ENCODE measurements at regions not wholly inside any gene's neighbourhood (a gene's known extent, or its start where the extent isn't known, plus 50 kb on each side); places are given as distances from the start of the nearest gene placed in this dataset.

- DNase-seq, result no peak
- in situ Hi-C loops (cut with MboI; ENCODE audit: low pct_unique_long_range_greater_than_20kb, low sequenced_read_pairs), result no loop called here
Observed at GRCh38 chr16:66131895-66132294, 234.6 kb upstream of the CDH5 start.

GRCh38 chr16:66131156-66131807 lies 235.2 kb upstream of the CDH5 start:
- in situ Hi-C loops (cut with MboI; ENCODE audit: low pct_unique_long_range_greater_than_20kb, low sequenced_read_pairs), result no loop called here
- no peak for DNase-seq

GRCh38 chr16:66130296-66130905 lies 236.1 kb upstream of the CDH5 start:
- in situ Hi-C loops (cut with MboI; ENCODE audit: low pct_unique_long_range_greater_than_20kb, low sequenced_read_pairs), result no loop called here
- no peak for DNase-seq

GRCh38 chr16:66129196-66129595 lies 237.3 kb upstream of the CDH5 start:
- in situ Hi-C loops (cut with MboI; ENCODE audit: low pct_unique_long_range_greater_than_20kb, low sequenced_read_pairs), result no loop called here
- no peak for DNase-seq

- in situ Hi-C loops (cut with MboI; ENCODE audit: low pct_unique_long_range_greater_than_20kb, low sequenced_read_pairs), result no loop called here
Observed at GRCh38 chr16:66128371-66128770, 238.1 kb upstream of the CDH5 start.

GRCh38 chr16:66127459-66128370 lies 238.8 kb upstream of the CDH5 start:
- no peak for DNase-seq

More at GRCh38 chr16:66128371-66128770, 238.1 kb upstream of the CDH5 start:
- DNase-seq, result no peak

GRCh38 chr16:66121466-66121865 lies 245.0 kb upstream of the CDH5 start:
- in situ Hi-C loops (cut with MboI; ENCODE audit: low pct_unique_long_range_greater_than_20kb, low sequenced_read_pairs), result no loop called here
- DNase-seq, result no peak

More at GRCh38 chr16:66127459-66128370, 238.8 kb upstream of the CDH5 start:
- in situ Hi-C loops (cut with MboI; ENCODE audit: low pct_unique_long_range_greater_than_20kb, low sequenced_read_pairs), result no loop called here

GRCh38 chr16:66120656-66121055 lies 245.8 kb upstream of the CDH5 start:
- in situ Hi-C loops (cut with MboI; ENCODE audit: low pct_unique_long_range_greater_than_20kb, low sequenced_read_pairs), result no loop called here
- DNase-seq, result no peak

- in situ Hi-C loops (cut with MboI; ENCODE audit: low pct_unique_long_range_greater_than_20kb, low sequenced_read_pairs), result no loop called here
Observed at GRCh38 chr16:66116163-66117002, 250.1 kb upstream of the CDH5 start.

GRCh38 chr16:66115373-66115772 lies 251.1 kb upstream of the CDH5 start:
- in situ Hi-C loops (cut with MboI; ENCODE audit: low pct_unique_long_range_greater_than_20kb, low sequenced_read_pairs), result no loop called here
- no peak for DNase-seq

More at GRCh38 chr16:66116163-66117002, 250.1 kb upstream of the CDH5 start:
- no peak for DNase-seq

- DNase-seq, result no peak
Observed at GRCh38 chr16:66113223-66113622, 253.3 kb upstream of the CDH5 start.

GRCh38 chr16:66109677-66110076 lies 256.8 kb upstream of the CDH5 start:
- in situ Hi-C loops (cut with MboI; ENCODE audit: low pct_unique_long_range_greater_than_20kb, low sequenced_read_pairs), result no loop called here

More at GRCh38 chr16:66113223-66113622, 253.3 kb upstream of the CDH5 start:
- in situ Hi-C loops (cut with MboI; ENCODE audit: low pct_unique_long_range_greater_than_20kb, low sequenced_read_pairs), result no loop called here

GRCh38 chr16:66107661-66108060 lies 258.8 kb upstream of the CDH5 start:
- in situ Hi-C loops (cut with MboI; ENCODE audit: low pct_unique_long_range_greater_than_20kb, low sequenced_read_pairs), result no loop called here
- DNase-seq, result no peak

More at GRCh38 chr16:66109677-66110076, 256.8 kb upstream of the CDH5 start:
- DNase-seq, result no peak

GRCh38 chr16:66103211-66103610 lies 263.3 kb upstream of the CDH5 start:
- in situ Hi-C loops (cut with MboI; ENCODE audit: low pct_unique_long_range_greater_than_20kb, low sequenced_read_pairs), result no loop called here
- no peak for DNase-seq

- no peak for DNase-seq
- in situ Hi-C loops (cut with MboI; ENCODE audit: low pct_unique_long_range_greater_than_20kb, low sequenced_read_pairs), result no loop called here
Observed at GRCh38 chr16:66099306-66099705, 267.2 kb upstream of the CDH5 start.

GRCh38 chr16:66097751-66098150 lies 268.7 kb upstream of the CDH5 start:
- DNase-seq, result no peak
- in situ Hi-C loops (cut with MboI; ENCODE audit: low pct_unique_long_range_greater_than_20kb, low sequenced_read_pairs), result no loop called here

GRCh38 chr16:66095676-66096075 lies 270.8 kb upstream of the CDH5 start:
- in situ Hi-C loops (cut with MboI; ENCODE audit: low pct_unique_long_range_greater_than_20kb, low sequenced_read_pairs), result no loop called here
- no peak for DNase-seq

GRCh38 chr16:66093191-66093590 lies 273.3 kb upstream of the CDH5 start:
- in situ Hi-C loops (cut with MboI; ENCODE audit: low pct_unique_long_range_greater_than_20kb, low sequenced_read_pairs), result no loop called here
- DNase-seq, result no peak

- in situ Hi-C loops (cut with MboI; ENCODE audit: low pct_unique_long_range_greater_than_20kb, low sequenced_read_pairs), result no loop called here
- DNase-seq, result no peak
Observed at GRCh38 chr16:66091471-66091891, 275.0 kb upstream of the CDH5 start.
